OCI-LY1 (cell line): ENCODE measurements at regions not wholly inside any gene's neighbourhood (a gene's known extent, or its start where the extent isn't known, plus 50 kb on each side); places are given as distances from the start of the nearest gene placed in this dataset.
"Not testable (repeated sequence)": the region's sequence is repeated elsewhere in the genome, so short reads cannot be mapped to it uniquely, and the experiment has no call there.

ENCODE experiments used
- EZH2 ChIP-seq: fragments of 200-600 bp; sonication (generic), shearing (Covaris generic); IDR thresholded peaks from 2 replicates; pipeline ENCODE4 v1.8.0; 2017; ENCODE audit warnings: borderline replicate concordance, mixed run types, mild to moderate bottlenecking, antibody characterized with exemption, low read length, moderate library complexity, mixed read lengths
- TF ChIP-seq, protein P1 (sequence below): fragments of 200-600 bp; sonication (generic), shearing (Covaris generic); IDR thresholded peaks from 2 replicates; pipeline ENCODE4 v1.5.1; 2017; ENCODE audit warnings: mild to moderate bottlenecking, antibody characterized with exemption, low read length, moderate library complexity, mixed read lengths

DNA sequence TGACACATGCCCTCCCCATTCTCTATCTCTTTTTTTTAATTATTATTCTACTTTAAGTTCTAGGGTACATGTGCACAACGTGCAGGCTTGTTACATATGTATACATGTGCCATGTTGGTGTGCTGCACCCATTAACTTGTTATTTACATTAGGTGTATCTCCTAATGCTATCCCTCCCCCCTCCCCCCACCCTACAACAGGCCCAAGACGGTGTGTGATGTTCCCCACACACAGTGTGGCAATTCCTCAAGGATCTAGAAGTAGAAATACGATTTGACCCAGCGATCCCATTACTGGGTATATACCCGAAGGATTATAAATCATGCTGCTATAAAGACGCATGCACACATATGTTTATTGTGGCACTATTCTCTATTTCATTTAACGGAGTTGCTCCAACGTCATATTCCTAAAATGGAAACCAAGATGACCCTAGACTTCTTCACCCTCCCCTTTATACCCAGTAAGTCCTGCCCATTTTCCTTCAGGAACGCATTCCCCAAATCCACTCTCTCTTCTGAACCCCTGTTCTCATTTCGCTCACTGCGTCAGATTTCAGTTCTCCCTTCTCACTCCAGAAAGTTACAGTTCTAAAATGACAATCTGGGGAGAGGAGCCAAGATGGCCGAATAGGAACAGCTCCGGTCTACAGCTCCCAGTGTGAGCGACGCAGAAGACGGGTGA is 175.6 kb downstream of the MEX3B start:
- TF ChIP-seq, protein P1, sequence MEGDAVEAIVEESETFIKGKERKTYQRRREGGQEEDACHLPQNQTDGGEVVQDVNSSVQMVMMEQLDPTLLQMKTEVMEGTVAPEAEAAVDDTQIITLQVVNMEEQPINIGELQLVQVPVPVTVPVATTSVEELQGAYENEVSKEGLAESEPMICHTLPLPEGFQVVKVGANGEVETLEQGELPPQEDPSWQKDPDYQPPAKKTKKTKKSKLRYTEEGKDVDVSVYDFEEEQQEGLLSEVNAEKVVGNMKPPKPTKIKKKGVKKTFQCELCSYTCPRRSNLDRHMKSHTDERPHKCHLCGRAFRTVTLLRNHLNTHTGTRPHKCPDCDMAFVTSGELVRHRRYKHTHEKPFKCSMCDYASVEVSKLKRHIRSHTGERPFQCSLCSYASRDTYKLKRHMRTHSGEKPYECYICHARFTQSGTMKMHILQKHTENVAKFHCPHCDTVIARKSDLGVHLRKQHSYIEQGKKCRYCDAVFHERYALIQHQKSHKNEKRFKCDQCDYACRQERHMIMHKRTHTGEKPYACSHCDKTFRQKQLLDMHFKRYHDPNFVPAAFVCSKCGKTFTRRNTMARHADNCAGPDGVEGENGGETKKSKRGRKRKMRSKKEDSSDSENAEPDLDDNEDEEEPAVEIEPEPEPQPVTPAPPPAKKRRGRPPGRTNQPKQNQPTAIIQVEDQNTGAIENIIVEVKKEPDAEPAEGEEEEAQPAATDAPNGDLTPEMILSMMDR: not testable (repeated sequence)
- TF ChIP-seq EZH2: not testable (repeated sequence)
